ENCODE measurements at regions not wholly inside any gene's neighbourhood (a gene's known extent, or its start where the extent isn't known, plus 50 kb on each side); places are given as distances from the start of the nearest gene placed in this dataset.

GRCh38 chr1:175873290-175873935 is 130.0 kb upstream of the TNR start:
- Histone ChIP-seq H3K9me3 (ENCODE audit: low read depth) (no peaks in the 10 kb centered on the region), H3K4me3 (no peak overlapping the region), H3K27ac (no peak overlapping the region), H3K4me1 (ENCODE audit: low read depth) (peaks cover 21% of the 10 kb centered on the region), H3K36me3 (no peaks in the 10 kb centered on the region), H3K27me3 (no peaks in the 10 kb centered on the region)
- no peak for TF ChIP-seq CTCF (IDR thresholded peaks at IDR 0.05; ENCODE audit: low read depth, low read length)
- DNase-seq (ENCODE audit: low read depth in 1 of 2, low spot score in 1 of 2) = no peak

- H3K27ac ChIP-seq = peak overlapping the region; percentile 76
- H3K4me3 ChIP-seq = no peak overlapping the region
- H3K27me3 ChIP-seq = no peaks in the 10 kb centered on the region
- H3K9me3 ChIP-seq (ENCODE audit: low read depth) = no peaks in the 10 kb centered on the region
- no peak for DNase-seq (ENCODE audit: low read depth in 1 of 2, low spot score in 1 of 2)
- peaks cover 21% of the 10 kb centered on the region for H3K4me1 ChIP-seq (ENCODE audit: low read depth)
- TF ChIP-seq CTCF (IDR thresholded peaks at IDR 0.05; ENCODE audit: low read depth, low read length) = no peak
- H3K36me3 ChIP-seq = no peaks in the 10 kb centered on the region
Measured at GRCh38 chr1:175872588-175872987, 129.2 kb upstream of the TNR start.

- no peaks in the 10 kb centered on the region for H3K27me3 ChIP-seq
- H3K27ac ChIP-seq = peak overlapping the region; percentile 76
- no peaks in the 10 kb centered on the region for H3K9me3 ChIP-seq (ENCODE audit: low read depth)
- no peak for TF ChIP-seq CTCF (IDR thresholded peaks at IDR 0.05; ENCODE audit: low read depth, low read length)
- no peaks in the 10 kb centered on the region for H3K36me3 ChIP-seq
- peaks cover 21% of the 10 kb centered on the region for H3K4me1 ChIP-seq (ENCODE audit: low read depth)
- peak in 1 of 2 donors; percentile 72 for DNase-seq (ENCODE audit: low read depth in 1 of 2, low spot score in 1 of 2)
- no peak overlapping the region for H3K4me3 ChIP-seq
Measured at GRCh38 chr1:175871647-175872046, 128.3 kb upstream of the TNR start.

- no peak overlapping the region for H3K27ac ChIP-seq
- H3K4me1 ChIP-seq (ENCODE audit: low read depth) = peaks cover 21% of the 10 kb centered on the region
- TF ChIP-seq CTCF (IDR thresholded peaks at IDR 0.05; ENCODE audit: low read depth, low read length) = no peak
- no peaks in the 10 kb centered on the region for H3K9me3 ChIP-seq (ENCODE audit: low read depth)
- no peak overlapping the region for H3K4me3 ChIP-seq
- no peak for DNase-seq (ENCODE audit: low read depth in 1 of 2, low spot score in 1 of 2)
- no peaks in the 10 kb centered on the region for H3K27me3 ChIP-seq
- H3K36me3 ChIP-seq = no peaks in the 10 kb centered on the region
Measured at GRCh38 chr1:175870217-175870616, 126.8 kb upstream of the TNR start.

- no peak overlapping the region for H3K4me3 ChIP-seq
- peaks cover 8% of the 10 kb centered on the region for H3K4me1 ChIP-seq (ENCODE audit: low read depth)
- H3K9me3 ChIP-seq (ENCODE audit: low read depth) = no peaks in the 10 kb centered on the region
- H3K27me3 ChIP-seq = no peaks in the 10 kb centered on the region
- H3K27ac ChIP-seq = no peak overlapping the region
- no peaks in the 10 kb centered on the region for H3K36me3 ChIP-seq
- DNase-seq (ENCODE audit: low read depth in 1 of 2, low spot score in 1 of 2) = no peak
- TF ChIP-seq CTCF (IDR thresholded peaks at IDR 0.05; ENCODE audit: low read depth, low read length) = no peak
Measured at GRCh38 chr1:175866776-175867175, 123.4 kb upstream of the TNR start.

Measured in cardiac muscle cell (in vitro differentiated cells and primary cell).